H9 (cell line): ENCODE measurements at regions not wholly inside any gene's neighbourhood (a gene's known extent, or its start where the extent isn't known, plus 50 kb on each side); places are given as distances from the start of the nearest gene placed in this dataset.

ENCODE experiments used
- DNase-seq: peaks from one replicate; pipeline ENCODE4 v3.0.0-alpha.2; 2017
- H2AFZ ChIP-seq: one replicate; pipeline ENCODE4 v1.6.1; 2013; ENCODE audit warnings: mild to moderate bottlenecking, low read length, control low read depth, moderate library complexity
- H2AK5ac ChIP-seq: 2 replicates; pipeline ENCODE4 v1.6.1; 2013; ENCODE audit warnings: low read length, control low read depth, mixed read lengths; ENCODE audit not compliant: insufficient read length
- H2BK120ac ChIP-seq: one replicate; pipeline ENCODE4 v1.6.1; 2013; ENCODE audit warnings: low read depth, mild to moderate bottlenecking, low read length, control low read depth, inconsistent platforms; ENCODE audit not compliant: poor library complexity, severe bottlenecking
- H2BK12ac ChIP-seq: 2 replicates; pipeline ENCODE4 v1.6.1; 2013; ENCODE audit warnings: low read length, control low read depth, mixed read lengths, low read depth; ENCODE audit not compliant: insufficient read length
- H2BK15ac ChIP-seq: 2 replicates; pipeline ENCODE4 v1.6.1; 2013; ENCODE audit warnings: low read depth, low read length, control low read depth
- H2BK20ac ChIP-seq: one replicate; pipeline ENCODE4 v1.6.1; 2013; ENCODE audit warnings: low read depth, mild to moderate bottlenecking, low read length, control low read depth, inconsistent platforms; ENCODE audit not compliant: poor library complexity, severe bottlenecking
- H2BK5ac ChIP-seq: 2 replicates; pipeline ENCODE4 v1.6.1; 2013; ENCODE audit warnings: low read length, control low read depth, mixed read lengths; ENCODE audit not compliant: insufficient read length
- H3K14ac ChIP-seq: 2 replicates; pipeline ENCODE4 v1.6.1; 2013; ENCODE audit warnings: low read length, control low read depth; ENCODE audit not compliant: insufficient read depth
- H3K18ac ChIP-seq: 2 replicates; pipeline ENCODE4 v1.6.1; 2013; ENCODE audit warnings: low read depth, mild to moderate bottlenecking, mixed read lengths, low read length, control low read depth; ENCODE audit not compliant: insufficient read length
- H3K23ac ChIP-seq: 2 replicates; pipeline ENCODE4 v1.6.1; 2013; ENCODE audit warnings: low read length, control low read depth, mixed read lengths, low read depth; ENCODE audit not compliant: insufficient read length
- H3K23me2 ChIP-seq: 2 replicates; pipeline ENCODE4 v1.6.1; 2013; ENCODE audit warnings: low read depth, mild to moderate bottlenecking, mixed read lengths, low read length, control low read depth; ENCODE audit not compliant: insufficient read length, poor library complexity, severe bottlenecking
- H3K27ac ChIP-seq: 2 replicates; pipeline ENCODE4 v1.5.1; 2013; ENCODE audit warnings: low read length, control low read depth, mixed read lengths, low read depth; ENCODE audit not compliant: insufficient read length
- H3K27me3 ChIP-seq: 2 replicates; pipeline ENCODE4 v1.6.1; 2013; ENCODE audit warnings: low read length, control low read depth, inconsistent platforms; ENCODE audit not compliant: insufficient read depth
- H3K4ac ChIP-seq: 2 replicates; pipeline ENCODE4 v1.6.1; 2013; ENCODE audit warnings: low read depth, mild to moderate bottlenecking, control low read depth, inconsistent platforms, low read length, moderate library complexity
- H3K4me1 ChIP-seq: 2 replicates; pipeline ENCODE4 v1.6.1; 2013; ENCODE audit warnings: low read length, control low read depth, inconsistent platforms; ENCODE audit not compliant: insufficient read depth
- H3K4me2 ChIP-seq: 2 replicates; pipeline ENCODE4 v1.6.1; 2013; ENCODE audit warnings: low read length, control low read depth, mixed read lengths; ENCODE audit not compliant: insufficient read length, insufficient read depth
- H3K56ac ChIP-seq: 2 replicates; pipeline ENCODE4 v1.6.1; 2013; ENCODE audit warnings: low read depth, mild to moderate bottlenecking, mixed read lengths, low read length, control low read depth; ENCODE audit not compliant: insufficient read length
- H3K79me1 ChIP-seq: 2 replicates; pipeline ENCODE4 v1.6.1; 2013; ENCODE audit warnings: low read depth, mild to moderate bottlenecking, moderate library complexity, low read length, control low read depth, inconsistent platforms; ENCODE audit not compliant: insufficient read depth, poor library complexity, severe bottlenecking
- H3K79me2 ChIP-seq: 2 replicates; pipeline ENCODE4 v1.6.1; 2013; ENCODE audit warnings: low read length, control low read depth, inconsistent platforms; ENCODE audit not compliant: insufficient read depth
- H3K9ac ChIP-seq: 2 replicates; pipeline ENCODE4 v1.6.1; 2013; ENCODE audit warnings: low read length, control low read depth, mixed read lengths; ENCODE audit not compliant: insufficient read length; ENCODE audit errors: extremely low read depth
- H3K9me3 ChIP-seq: one replicate; pipeline ENCODE4 v1.6.1; 2013; ENCODE audit warnings: low read depth, low read length, inconsistent platforms; ENCODE audit not compliant: control insufficient read depth
- H3T11ph ChIP-seq: one replicate; pipeline ENCODE4 v1.6.1; 2013; ENCODE audit warnings: mild to moderate bottlenecking, low read length, control low read depth, inconsistent platforms
- H4K20me1 ChIP-seq: one replicate; pipeline ENCODE4 v1.6.1; 2013; ENCODE audit not compliant: control insufficient read depth, insufficient read length, insufficient read depth
- H4K5ac ChIP-seq: 2 replicates; pipeline ENCODE4 v1.6.1; 2013; ENCODE audit warnings: low read depth, mild to moderate bottlenecking, mixed read lengths, low read length, control low read depth; ENCODE audit not compliant: insufficient read length
- H4K8ac ChIP-seq: replicated peaks from 2 replicates; pipeline ENCODE4 v1.6.1; 2013; ENCODE audit warnings: low read length, control low read depth, mixed read lengths, low read depth; ENCODE audit not compliant: insufficient read length
- H4K91ac ChIP-seq: 2 replicates; pipeline ENCODE4 v1.6.1; 2013; ENCODE audit warnings: low read depth, mild to moderate bottlenecking, moderate library complexity, mixed read lengths, low read length, control low read depth; ENCODE audit not compliant: insufficient read length
- H3K27ac Mint-ChIP-seq, 3 experiments: 2 replicates in 2 of 3; 3 replicates in 1 of 3; pipeline ENCODE4 v1.8.0; 2020 to 2021; ENCODE audit warnings: mixed read lengths in 3 of 3, mild to moderate bottlenecking in 1 of 3, moderate library complexity in 1 of 3
- H3K27me3 Mint-ChIP-seq: 2 replicates; pipeline ENCODE4 v1.8.0; 2021; ENCODE audit warnings: low read depth, mild to moderate bottlenecking, moderate library complexity, mixed read lengths
- H3K36me3 Mint-ChIP-seq, 3 experiments: 2 replicates in 2 of 3; 3 replicates in 1 of 3; pipeline ENCODE4 v1.8.0; 2020 to 2021; ENCODE audit warnings: low read depth in 3 of 3, mixed read lengths in 3 of 3; ENCODE audit not compliant: insufficient read depth in 1 of 3
- H3K4me1 Mint-ChIP-seq, 2 experiments: 2 replicates each; pipeline ENCODE4 v1.8.0; 2020; ENCODE audit warnings: mixed read lengths in 2 of 2
- H3K4me3 Mint-ChIP-seq, 2 experiments: 2 replicates in 1 of 2; 3 replicates in 1 of 2; pipeline ENCODE4 v1.8.0; 2020 to 2021; ENCODE audit warnings: mild to moderate bottlenecking in 2 of 2, mixed read lengths in 2 of 2, moderate library complexity in 1 of 2
- H3K9me3 Mint-ChIP-seq, 2 experiments: 2 replicates in 1 of 2; 3 replicates in 1 of 2; pipeline ENCODE4 v1.8.0; 2020; ENCODE audit warnings: mild to moderate bottlenecking in 2 of 2, mixed read lengths in 2 of 2, moderate library complexity in 1 of 2
- CTCF ChIP-seq: fragments of 200-600 bp; sonication (generic); conservative IDR thresholded peaks from 3 replicates; pipeline ENCODE4 v1.8.0; 2021; ENCODE audit warnings: antibody characterized with exemption, mild to moderate bottlenecking
- WGBS: extraction: QIAGEN DNeasy Blood & Tissue Kit; methylation state at CpG from one replicate; pipeline ENCODE4 v1.1.7; 2013; ENCODE audit warnings: missing lambda C conversion rate, low lambda C conversion rate, mixed read lengths; ENCODE audit not compliant: insufficient read length; ENCODE audit errors: extremely low coverage; 5-methylcytosine and 5-hydroxymethylcytosine counted together

GRCh38 chr19:46953955-46954501 lies 65.6 kb upstream of the NPAS1 start:
- no peak overlapping the region for H3K27ac ChIP-seq
- H4K5ac ChIP-seq, result no peak overlapping the region
- no peak for DNase-seq
- H3K9ac ChIP-seq, result no peak overlapping the region
- no peaks in the 10 kb centered on the region for H3K79me2 ChIP-seq
- H3K14ac ChIP-seq, result no peak overlapping the region
- no peaks in the 10 kb centered on the region for H3K4me1 ChIP-seq
- H3T11ph ChIP-seq, result no peak overlapping the region
- no peak overlapping the region for H4K91ac ChIP-seq
- no peak overlapping the region for H2BK12ac ChIP-seq
- H3K27ac Mint-ChIP-seq, result peak overlapping the region in 2 of 3 experiments; percentile 2 to 69; a peak in 2 of 7 replicates
- H3K9me3 Mint-ChIP-seq, result no peaks in the 10 kb centered on the region; a peak in 1 of 5 replicates
- no peaks in the 10 kb centered on the region for H3K27me3 ChIP-seq
- H3K23me2 ChIP-seq, result no peaks in the 10 kb centered on the region
- no peaks in the 10 kb centered on the region for H4K20me1 ChIP-seq
- H3K18ac ChIP-seq, result no peak overlapping the region
- no peak overlapping the region for H3K23ac ChIP-seq
- no peak overlapping the region for H2BK15ac ChIP-seq
- H2BK20ac ChIP-seq, result no peak overlapping the region
- H2BK5ac ChIP-seq, result no peak overlapping the region
- H3K4me2 ChIP-seq, result no peak overlapping the region
- no peaks in the 10 kb centered on the region for H3K9me3 ChIP-seq
- H2BK120ac ChIP-seq, result no peak overlapping the region
- H3K36me3 Mint-ChIP-seq, result peaks cover 10 to 26% (median 15%) of the 10 kb centered on the region in 3 experiments; a peak in 6 of 7 replicates
- H2AK5ac ChIP-seq, result no peak overlapping the region
- no peak overlapping the region for H4K8ac ChIP-seq
- no peak overlapping the region for H3K4me3 Mint-ChIP-seq
- H3K4ac ChIP-seq, result no peak overlapping the region
- no peak overlapping the region for H2AFZ ChIP-seq
- H3K4me1 Mint-ChIP-seq, result peaks cover 12 to 15% of the 10 kb centered on the region in 2 experiments
- WGBS, result no CpG with 5 or more reads among the region's 6 CpGs
- no peaks in the 10 kb centered on the region for H3K27me3 Mint-ChIP-seq
- H3K79me1 ChIP-seq, result peaks cover 3% of the 10 kb centered on the region
- TF ChIP-seq CTCF, result no peak
- no peak overlapping the region for H3K56ac ChIP-seq
